Liver (tissue), 7 donors: ENCODE measurements at regions not wholly inside any gene's neighbourhood (a gene's known extent, or its start where the extent isn't known, plus 50 kb on each side); places are given as distances from the start of the nearest gene placed in this dataset.

Source experiments
- DNase-seq: peaks from one replicate; pipeline ENCODE4 v3.0.0-alpha.2; 2017; ENCODE audit warnings: low spot score
- H3K27ac ChIP-seq, 2 donors: one replicate each; pipeline ENCODE4 v1.7.0; 2013; ENCODE audit warnings: inconsistent platforms in 2 of 2, low read length in 2 of 2, control low read depth in 1 of 2, low read depth in 1 of 2, mild to moderate bottlenecking in 1 of 2
- H3K27me3 ChIP-seq, 4 donors: one replicate each; pipeline versions ENCODE4 v1.6.1 to v1.7.0; 2013; ENCODE audit warnings: low read length in 3 of 4, inconsistent platforms in 1 of 4, mild to moderate bottlenecking in 1 of 4, moderate library complexity in 1 of 4; ENCODE audit not compliant: control insufficient read depth in 4 of 4, insufficient read depth in 4 of 4
- H3K36me3 ChIP-seq, 4 donors: one replicate each; pipeline versions ENCODE4 v1.6.1 to v1.7.0; 2013; ENCODE audit warnings: low read length in 3 of 4, mild to moderate bottlenecking in 3 of 4, low read depth in 1 of 4, moderate library complexity in 1 of 4; ENCODE audit not compliant: control insufficient read depth in 4 of 4, insufficient read depth in 3 of 4
- H3K4me1 ChIP-seq, 4 donors: one replicate each; pipeline versions ENCODE4 v1.6.1 to v1.7.0; 2013; ENCODE audit warnings: low read length in 3 of 4, mild to moderate bottlenecking in 3 of 4, moderate library complexity in 1 of 4; ENCODE audit not compliant: control insufficient read depth in 4 of 4, insufficient read depth in 4 of 4
- H3K4me3 ChIP-seq, 3 donors: one replicate each; pipeline versions ENCODE4 v1.6.1 to v1.7.0; 2013; ENCODE audit warnings: low read length in 3 of 3, control low read depth in 1 of 3, low read depth in 1 of 3, mild to moderate bottlenecking in 1 of 3
- H3K9ac ChIP-seq, 2 donors: one replicate each; pipeline ENCODE4 v1.7.0; 2013; ENCODE audit warnings: low read length in 2 of 2, mild to moderate bottlenecking in 2 of 2, moderate library complexity in 2 of 2, control low read depth in 1 of 2, low read depth in 1 of 2
- H3K9me3 ChIP-seq, 4 donors: one replicate each; pipeline versions ENCODE4 v1.6.1 to v1.7.0; 2013; ENCODE audit warnings: low read length in 3 of 4; ENCODE audit not compliant: control insufficient read depth in 4 of 4
- EGR1 ChIP-seq, 2 donors: IDR thresholded peaks; 2 replicates each; pipeline ENCODE4 v1.6.1; 2016 to 2018; ENCODE audit warnings: antibody characterized with exemption in 2 of 2, low read depth in 2 of 2
- FOXA1 ChIP-seq: IDR thresholded peaks from 2 replicates; pipeline ENCODE4 v1.6.1; 2016; ENCODE audit warnings: antibody characterized with exemption
- FOXA2 ChIP-seq: IDR thresholded peaks from 2 replicates; pipeline ENCODE4 v1.6.1; 2016; ENCODE audit warnings: antibody characterized with exemption
- GABPA ChIP-seq, 2 donors: IDR thresholded peaks in 1 of 2; conservative IDR thresholded peaks in 1 of 2; 2 replicates each; pipeline ENCODE4 v1.6.1; 2016; ENCODE audit warnings: antibody characterized with exemption in 2 of 2, mild to moderate bottlenecking in 1 of 2, moderate library complexity in 1 of 2
- HNF4A ChIP-seq, 2 donors: conservative IDR thresholded peaks; 2 replicates each; pipeline ENCODE4 v1.6.1; 2016; ENCODE audit warnings: antibody characterized with exemption in 2 of 2, mild to moderate bottlenecking in 2 of 2
- HNF4G ChIP-seq: IDR thresholded peaks from 2 replicates; pipeline ENCODE4 v1.6.1; 2016; ENCODE audit warnings: antibody characterized with exemption
- JUND ChIP-seq, 2 donors: IDR thresholded peaks; 2 replicates each; pipeline ENCODE4 v1.6.1; 2016; ENCODE audit warnings: antibody characterized with exemption in 2 of 2
- NR2F2 ChIP-seq: IDR thresholded peaks from 2 replicates; pipeline ENCODE4 v1.6.1; 2016; ENCODE audit warnings: antibody characterized with exemption
- RAD21 ChIP-seq, 2 donors: IDR thresholded peaks; 2 replicates each; pipeline ENCODE4 v1.6.1; 2016; ENCODE audit warnings: antibody characterized with exemption in 2 of 2, mild to moderate bottlenecking in 2 of 2
- REST ChIP-seq: IDR thresholded peaks from 2 replicates; pipeline ENCODE4 v1.6.1; 2016; ENCODE audit warnings: antibody characterized with exemption, mild to moderate bottlenecking
- RXRA ChIP-seq, 2 donors: IDR thresholded peaks; 2 replicates each; pipeline ENCODE4 v1.6.1; 2017 to 2018; ENCODE audit warnings: antibody characterized with exemption in 2 of 2, mild to moderate bottlenecking in 1 of 2
- ZBTB33 ChIP-seq: IDR thresholded peaks from 2 replicates; pipeline ENCODE4 v1.6.1; 2016; ENCODE audit warnings: antibody characterized with exemption
- WGBS: extraction: QIAGEN DNeasy Blood & Tissue Kit; methylation state at CpG from one replicate; pipeline ENCODE4 v1.1.7; 2013; 5-methylcytosine and 5-hydroxymethylcytosine counted together
- donor health status: healthy.
- donor health status: healthy.
- donor health status: healthy.
- donor health status: healthy.

GRCh38 chr15:70499791-70500190 is 263.6 kb downstream of the UACA start:
- Histone ChIP-seq H3K27ac (no peak overlapping the region), H3K4me3 (no peak overlapping the region), H3K9ac (no peak overlapping the region), H3K9me3 (no peaks in the 10 kb centered on the region), H3K27me3 (no peaks in the 10 kb centered on the region), H3K4me1 (peaks cover 0 to 9% (median under 1%) of the 10 kb centered on the region in 4 donors), H3K36me3 (no peaks in the 10 kb centered on the region)
- WGBS, result 92% methylated on average over 4 of the region's 4 CpGs
- TF ChIP-seq FOXA2, result no peak
- no peak for TF ChIP-seq JUND (IDR thresholded peaks at IDR 0.05)
- DNase-seq, result no peak

DNA sequence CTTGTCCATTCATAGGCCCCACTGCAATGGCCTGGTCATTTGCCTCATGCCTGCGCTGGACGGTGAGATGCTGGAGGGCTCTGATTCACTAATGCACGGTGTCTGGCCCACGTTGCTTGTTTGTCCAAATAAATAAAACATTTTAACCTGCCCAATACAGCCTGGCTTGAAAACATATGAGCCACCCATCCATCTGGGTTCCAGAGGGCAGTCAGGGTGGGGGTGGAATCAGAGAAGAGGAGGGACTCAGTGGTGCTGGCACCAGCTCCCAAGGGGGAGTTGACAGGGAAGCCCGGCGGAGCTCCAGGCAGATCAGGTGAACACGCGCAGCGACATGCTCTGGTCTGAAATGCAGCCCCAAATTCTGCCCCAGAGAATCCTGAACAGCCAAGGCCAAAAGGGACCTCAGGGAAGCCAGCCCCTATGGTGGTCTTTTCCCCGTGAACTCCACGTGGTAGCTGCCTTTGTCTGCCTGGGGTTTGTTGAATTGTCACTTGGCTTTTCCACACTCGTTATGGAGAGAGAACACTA is 265.2 kb downstream of the UACA start:
- TF ChIP-seq NR2F2, result no peak
- TF ChIP-seq RAD21 (IDR thresholded peaks at IDR 0.05), result no peak
- no peak for TF ChIP-seq RXRA (IDR thresholded peaks at IDR 0.05)
- no peak for TF ChIP-seq FOXA1
- no peak for TF ChIP-seq EGR1 (IDR thresholded peaks at IDR 0.05; ENCODE audit: low read depth in 2 of 2)
- Histone ChIP-seq H3K9ac (no peak overlapping the region), H3K4me1 (peaks cover 0 to 10% (median 2%) of the 10 kb centered on the region in 4 donors), H3K9me3 (no peaks in the 10 kb centered on the region), H3K27me3 (no peaks in the 10 kb centered on the region), H3K4me3 (no peak overlapping the region), H3K36me3 (no peaks in the 10 kb centered on the region), H3K27ac (no peak overlapping the region)
- no peak for DNase-seq
- 95% methylated on average over 12 of the region's 12 CpGs for WGBS

DNA sequence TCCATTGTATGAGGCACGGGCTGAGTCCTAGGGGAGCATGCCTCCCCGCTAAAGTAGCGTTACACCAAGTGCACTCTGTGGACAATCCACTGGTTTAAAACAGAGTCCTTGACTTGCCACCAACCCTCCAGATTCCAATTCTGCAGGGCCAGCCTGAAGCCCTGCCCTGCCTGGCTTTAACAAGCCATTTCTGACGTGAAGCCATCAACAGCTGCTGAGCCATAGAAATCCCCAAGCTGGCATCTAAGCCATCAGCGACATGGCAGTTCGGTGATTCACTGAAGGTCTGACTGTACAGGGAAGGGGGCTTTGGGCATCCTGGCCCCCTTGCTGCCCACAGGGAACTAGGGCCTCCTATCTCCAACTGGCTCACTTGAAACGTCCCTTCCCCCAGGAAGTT is 265.7 kb downstream of the UACA start:
- Histone ChIP-seq H3K9me3 (no peaks in the 10 kb centered on the region), H3K4me1 (peaks cover 0 to 10% (median 2%) of the 10 kb centered on the region in 4 donors), H3K27me3 (no peaks in the 10 kb centered on the region), H3K36me3 (no peaks in the 10 kb centered on the region), H3K4me3 (no peak overlapping the region), H3K9ac (no peak overlapping the region), H3K27ac (no peak overlapping the region)
- TF ChIP-seq HNF4G (no peak), HNF4A (conservative IDR thresholded peaks at IDR 0.05) (no peak), NR2F2 (no peak), ZBTB33 (no peak), EGR1 (IDR thresholded peaks at IDR 0.05; ENCODE audit: low read depth in 2 of 2) (no peak), REST (no peak), RAD21 (IDR thresholded peaks at IDR 0.05) (no peak), JUND (IDR thresholded peaks at IDR 0.05) (no peak), GABPA (IDR thresholded peaks at IDR 0.05 in 1 of 2, conservative IDR thresholded peaks at IDR 0.05 in 1 of 2) (no peak)
- DNase-seq, result no peak
- WGBS, result 86% methylated on average over 7 of the region's 7 CpGs
